Testis (tissue), 2 donors: ENCODE measurements at regions not wholly inside any gene's neighbourhood (a gene's known extent, or its start where the extent isn't known, plus 50 kb on each side); places are given as distances from the start of the nearest gene placed in this dataset.
"Not testable (repeated sequence)": the region's sequence is repeated elsewhere in the genome, so short reads cannot be mapped to it uniquely, and the experiment has no call there.

ENCODE experiments used
- CTCF ChIP-seq, 3 experiments: fragments of 450-650 bp in 2 of 3; fragments of 200-600 bp in 1 of 3; sonication (generic) in 1 of 3; IDR thresholded peaks; one replicate each; pipeline ENCODE4 v1.5.1; 2016 to 2019; ENCODE audit warnings: antibody characterized with exemption in 3 of 3, mild to moderate bottlenecking in 2 of 3, moderate library complexity in 1 of 3
- POLR2A ChIP-seq: fragments of 450-650 bp; IDR thresholded peaks from one replicate; pipeline ENCODE4 v1.6.1; 2017; ENCODE audit warnings: antibody characterized with exemption, mild to moderate bottlenecking, moderate library complexity

- not testable (repeated sequence) for TF ChIP-seq CTCF (IDR thresholded peaks at IDR 0.05); POLR2A
Measured at GRCh38 chr19:14319720-14320119, 61.5 kb upstream of the ADGRE5 start.
